ENCODE measurements at regions not wholly inside any gene's neighbourhood (a gene's known extent, or its start where the extent isn't known, plus 50 kb on each side); places are given as distances from the start of the nearest gene placed in this dataset.

DNA sequence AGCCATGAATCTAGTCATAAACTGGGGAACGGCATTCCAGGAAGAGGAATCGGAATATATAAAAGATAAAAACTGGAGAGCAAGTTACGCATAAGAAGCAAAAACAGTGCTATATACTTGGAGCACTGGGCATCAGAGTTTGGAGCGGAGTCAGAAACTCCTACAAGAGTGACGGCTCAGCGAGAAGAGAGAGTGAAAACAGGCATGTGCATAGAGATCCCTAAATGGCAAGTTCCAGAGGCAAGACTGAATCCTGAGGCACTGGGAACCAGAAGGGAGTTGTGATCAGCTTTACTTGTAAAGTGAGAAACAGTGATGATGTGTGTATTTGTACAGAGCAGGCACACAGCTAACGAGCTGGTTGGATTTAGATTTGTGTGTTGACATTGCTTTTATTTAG is 514.4 kb upstream of the TNC start:
- CTCF ChIA-PET = no interaction called here
- POLR2A ChIA-PET = no interaction called here
- no peak for TF ChIP-seq SP1 (IDR thresholded peaks at IDR 0.05)
- TF ChIP-seq FOXM1 (IDR thresholded peaks at IDR 0.05; ENCODE audit: borderline replicate concordance) = no peak
- TF ChIP-seq ZNF384 (IDR thresholded peaks at IDR 0.05) = no peak
- TF ChIP-seq FOXK2 (IDR thresholded peaks at IDR 0.05) = no peak
- no peak for TF ChIP-seq SUZ12 (IDR thresholded peaks at IDR 0.05)
- TF ChIP-seq FOXA1 (IDR thresholded peaks at IDR 0.05) = no peak
- no peak for TF ChIP-seq CTBP1 (IDR thresholded peaks at IDR 0.05; ENCODE audit: borderline replicate concordance)
- TF ChIP-seq BHLHE40 (IDR thresholded peaks at IDR 0.05; ENCODE audit: borderline replicate concordance) = no peak
- no peak for TF ChIP-seq ARNT (IDR thresholded peaks at IDR 0.05)
- no peak for TF ChIP-seq TARDBP (IDR thresholded peaks at IDR 0.05)
- TF ChIP-seq HDGF (IDR thresholded peaks at IDR 0.05; ENCODE audit: borderline replicate concordance) = no peak
- TF ChIP-seq, protein P1, sequence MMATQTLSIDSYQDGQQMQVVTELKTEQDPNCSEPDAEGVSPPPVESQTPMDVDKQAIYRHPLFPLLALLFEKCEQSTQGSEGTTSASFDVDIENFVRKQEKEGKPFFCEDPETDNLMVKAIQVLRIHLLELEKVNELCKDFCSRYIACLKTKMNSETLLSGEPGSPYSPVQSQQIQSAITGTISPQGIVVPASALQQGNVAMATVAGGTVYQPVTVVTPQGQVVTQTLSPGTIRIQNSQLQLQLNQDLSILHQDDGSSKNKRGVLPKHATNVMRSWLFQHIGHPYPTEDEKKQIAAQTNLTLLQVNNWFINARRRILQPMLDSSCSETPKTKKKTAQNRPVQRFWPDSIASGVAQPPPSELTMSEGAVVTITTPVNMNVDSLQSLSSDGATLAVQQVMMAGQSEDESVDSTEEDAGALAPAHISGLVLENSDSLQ (IDR thresholded peaks at IDR 0.05) = no peak
- TF ChIP-seq LEF1 (IDR thresholded peaks at IDR 0.05; ENCODE audit: borderline replicate concordance) = no peak

DNA sequence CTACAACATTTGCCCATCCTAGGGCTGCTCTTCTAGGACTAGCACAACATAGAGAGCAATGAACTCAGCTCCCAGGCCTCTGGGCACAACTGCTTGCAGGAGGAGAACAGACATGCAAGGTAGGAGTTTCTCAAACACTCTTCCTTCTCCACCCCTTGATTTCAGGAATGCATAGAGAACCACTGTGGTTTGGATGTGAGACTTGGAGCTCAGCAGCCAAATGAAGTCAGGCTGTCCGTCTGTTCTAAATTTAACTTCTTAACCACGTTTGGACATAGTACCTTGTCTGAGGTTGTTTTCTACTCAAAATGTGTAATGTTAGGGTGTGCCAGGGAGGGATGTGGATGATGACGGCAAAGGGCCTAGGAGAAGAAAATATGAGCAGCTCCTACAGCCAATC is 515.1 kb upstream of the TNC start:
- ChIA-PET POLR2A (no interaction called here), CTCF (no interaction called here)
- TF ChIP-seq ARNT (IDR thresholded peaks at IDR 0.05) = no peak
- no peak for TF ChIP-seq ZNF384 (IDR thresholded peaks at IDR 0.05)
- no peak for TF ChIP-seq CTBP1 (IDR thresholded peaks at IDR 0.05; ENCODE audit: borderline replicate concordance)
- no peak for TF ChIP-seq BHLHE40 (IDR thresholded peaks at IDR 0.05; ENCODE audit: borderline replicate concordance)
- no peak for DNase-seq (ENCODE audit: extremely low spot score)

More for the DNA sequence above, 514.4 kb upstream of the TNC start:
- DNase-seq (ENCODE audit: extremely low spot score) = no peak

DNA sequence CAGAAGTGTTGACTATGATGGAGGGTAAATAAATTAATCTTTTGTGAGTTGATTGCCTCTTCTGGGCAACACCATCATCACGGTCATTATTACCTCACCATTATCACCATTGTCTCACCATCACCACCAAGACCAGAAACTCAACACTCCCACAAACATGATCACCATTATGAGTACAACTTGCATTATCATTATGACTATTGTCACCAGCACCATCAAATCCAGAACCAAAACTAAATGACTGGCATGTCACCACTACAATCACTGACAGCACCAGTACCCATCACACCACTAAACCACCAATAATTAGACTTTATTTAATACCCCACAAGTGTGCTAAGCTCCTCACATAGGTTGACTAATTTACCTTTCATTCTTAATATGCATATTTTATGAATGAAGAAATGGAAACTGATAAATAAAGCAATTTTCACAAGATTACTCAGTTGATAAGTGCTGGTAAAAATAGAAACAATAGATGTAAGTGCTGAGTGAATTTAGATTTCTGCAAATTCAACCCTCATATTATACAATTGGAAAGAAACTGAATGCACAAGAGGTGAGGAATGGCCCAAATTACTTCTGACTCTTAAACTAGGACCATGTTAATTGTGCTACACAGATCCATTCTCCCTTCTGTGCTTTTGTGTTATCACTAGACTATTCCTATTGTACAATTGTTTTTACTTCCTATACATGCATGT is 517.8 kb upstream of the PAPPA start:
- ChIA-PET POLR2A (no interaction called here), CTCF (no interaction called here)
- no peak for TF ChIP-seq ZNF384 (IDR thresholded peaks at IDR 0.05)
- no peak for TF ChIP-seq BHLHE40 (IDR thresholded peaks at IDR 0.05; ENCODE audit: borderline replicate concordance)
- TF ChIP-seq SP1 (IDR thresholded peaks at IDR 0.05) = no peak
- TF ChIP-seq CTBP1 (IDR thresholded peaks at IDR 0.05; ENCODE audit: borderline replicate concordance) = no peak
- TF ChIP-seq HDGF (IDR thresholded peaks at IDR 0.05; ENCODE audit: borderline replicate concordance) = no peak
- no peak for TF ChIP-seq ELF4 (IDR thresholded peaks at IDR 0.05)
- no peak for DNase-seq (ENCODE audit: extremely low spot score)

DNA sequence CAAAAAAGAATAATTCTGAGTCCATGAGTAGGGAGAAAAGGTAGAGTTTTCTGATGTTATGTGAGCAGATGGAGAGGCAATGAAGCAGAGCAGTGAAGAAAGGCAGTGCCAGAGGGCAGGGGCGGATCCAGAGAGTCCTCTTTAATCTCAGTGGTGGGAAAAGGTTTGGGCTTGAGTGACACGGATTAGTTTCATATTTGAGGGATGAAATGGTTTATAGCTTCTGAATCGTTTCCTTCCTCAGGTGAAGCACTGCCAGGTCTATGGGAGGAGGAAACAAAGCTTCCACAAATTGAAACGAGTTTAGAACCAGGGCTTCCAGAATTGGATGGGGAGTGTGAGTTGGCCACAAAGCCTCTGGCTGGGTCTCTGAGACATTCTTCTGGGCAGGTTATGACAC is 517.0 kb upstream of the PAPPA start:
- no peak for DNase-seq (ENCODE audit: extremely low spot score)
- TF ChIP-seq CTBP1 (IDR thresholded peaks at IDR 0.05; ENCODE audit: borderline replicate concordance) (no peak), SP1 (IDR thresholded peaks at IDR 0.05) (no peak), ELF4 (IDR thresholded peaks at IDR 0.05) (no peak), HDGF (IDR thresholded peaks at IDR 0.05; ENCODE audit: borderline replicate concordance) (no peak), LEF1 (IDR thresholded peaks at IDR 0.05; ENCODE audit: borderline replicate concordance) (no peak), ZNF384 (IDR thresholded peaks at IDR 0.05) (no peak), TARDBP (IDR thresholded peaks at IDR 0.05) (no peak), L3MBTL2 (conservative IDR thresholded peaks at IDR 0.05) (no peak), BHLHE40 (IDR thresholded peaks at IDR 0.05; ENCODE audit: borderline replicate concordance) (no peak), ARNT (IDR thresholded peaks at IDR 0.05) (no peak), SUZ12 (IDR thresholded peaks at IDR 0.05) (no peak), NFRKB (IDR thresholded peaks at IDR 0.05) (no peak), FOXA1 (IDR thresholded peaks at IDR 0.05) (no peak), FOXK2 (IDR thresholded peaks at IDR 0.05) (no peak), FOXM1 (IDR thresholded peaks at IDR 0.05; ENCODE audit: borderline replicate concordance) (no peak)
- TF ChIP-seq, protein P1 (IDR thresholded peaks at IDR 0.05) = no peak
- POLR2A ChIA-PET = no interaction called here
- CTCF ChIA-PET = no interaction called here

DNA sequence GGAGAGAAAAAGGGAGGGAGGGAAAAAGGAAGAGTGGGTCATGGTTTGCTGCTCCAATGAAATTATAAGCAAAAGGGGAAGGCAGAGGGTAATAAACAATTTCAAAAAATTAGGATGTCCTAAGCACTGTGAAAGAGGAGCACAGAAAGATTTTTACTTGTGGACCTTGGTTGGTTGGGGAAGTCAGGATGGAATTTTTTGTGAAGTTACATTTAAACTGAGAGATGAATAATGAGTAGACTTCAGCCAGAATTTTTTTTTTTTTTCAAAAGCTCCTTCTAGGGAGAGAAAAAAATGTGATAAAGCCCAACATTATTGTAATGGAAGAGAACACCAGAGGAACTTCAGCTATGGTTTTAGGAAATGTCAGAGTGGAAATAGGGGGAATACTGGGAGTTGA is 515.9 kb upstream of the PAPPA start:
- DNase-seq (ENCODE audit: extremely low spot score) = no peak
- TF ChIP-seq TARDBP (IDR thresholded peaks at IDR 0.05) (no peak), L3MBTL2 (conservative IDR thresholded peaks at IDR 0.05) (no peak), ZNF384 (IDR thresholded peaks at IDR 0.05) (no peak), BHLHE40 (IDR thresholded peaks at IDR 0.05; ENCODE audit: borderline replicate concordance) (no peak), FOXA1 (IDR thresholded peaks at IDR 0.05) (no peak), HDGF (IDR thresholded peaks at IDR 0.05; ENCODE audit: borderline replicate concordance) (no peak), ELF4 (IDR thresholded peaks at IDR 0.05) (no peak), SP1 (IDR thresholded peaks at IDR 0.05) (no peak)
- TF ChIP-seq, protein P1 (IDR thresholded peaks at IDR 0.05) = no peak
- POLR2A ChIA-PET = no interaction called here
- CTCF ChIA-PET = no interaction called here

DNA sequence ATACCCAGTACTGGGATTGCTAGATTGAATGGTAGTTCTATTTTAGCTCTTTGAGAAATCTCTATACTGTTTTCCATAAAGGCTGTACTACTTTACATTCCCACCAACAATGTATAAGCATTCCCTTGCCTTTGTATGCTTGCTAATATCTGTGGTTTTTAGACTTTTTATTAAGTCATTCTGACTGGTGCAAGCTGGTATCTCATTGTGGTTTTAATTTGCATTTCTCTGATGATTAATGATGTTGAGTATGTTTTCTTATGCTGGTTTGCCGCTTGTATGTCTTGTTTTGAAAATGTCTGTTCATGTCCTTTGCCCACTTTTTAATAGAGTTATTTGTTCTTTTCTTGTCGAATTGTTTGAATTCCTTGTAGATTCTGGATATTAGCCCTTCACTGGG is 512.7 kb upstream of the PAPPA start:
- CTCF ChIA-PET = no interaction called here
- no peak for DNase-seq (ENCODE audit: extremely low spot score)
- POLR2A ChIA-PET = no interaction called here
- TF ChIP-seq SP1 (IDR thresholded peaks at IDR 0.05) (no peak), LEF1 (IDR thresholded peaks at IDR 0.05; ENCODE audit: borderline replicate concordance) (no peak), FOXA1 (IDR thresholded peaks at IDR 0.05) (no peak), L3MBTL2 (conservative IDR thresholded peaks at IDR 0.05) (no peak), CTBP1 (IDR thresholded peaks at IDR 0.05; ENCODE audit: borderline replicate concordance) (no peak), SUZ12 (IDR thresholded peaks at IDR 0.05) (no peak), HDGF (IDR thresholded peaks at IDR 0.05; ENCODE audit: borderline replicate concordance) (no peak), ELF4 (IDR thresholded peaks at IDR 0.05) (no peak), BHLHE40 (IDR thresholded peaks at IDR 0.05; ENCODE audit: borderline replicate concordance) (no peak), FOXK2 (IDR thresholded peaks at IDR 0.05) (no peak), FOXM1 (IDR thresholded peaks at IDR 0.05; ENCODE audit: borderline replicate concordance) (no peak), TARDBP (IDR thresholded peaks at IDR 0.05) (no peak), ARNT (IDR thresholded peaks at IDR 0.05) (no peak), ZNF384 (IDR thresholded peaks at IDR 0.05) (no peak), NFRKB (IDR thresholded peaks at IDR 0.05) (no peak)
- TF ChIP-seq, protein P1 (IDR thresholded peaks at IDR 0.05) = no peak

Measured in HEK293T (cell line).